K562 (cell line): ENCODE measurements at regions not wholly inside any gene's neighbourhood (a gene's known extent, or its start where the extent isn't known, plus 50 kb on each side); places are given as distances from the start of the nearest gene placed in this dataset.

Experiments
- ATAC-seq: fragments of 200-7000 bp; cut with Tn5 transposase; 3 replicates; pipeline ENCODE4 v1.9.1; 2020; ENCODE audit warnings: moderate library complexity
- BruUV-seq: library from RNA; stranded (reverse); fragments of 400-500 nt; replicated peaks from 2 replicates; lab custom pipeline; 2021; lab: Mats Ljungman, UMichigan
- CTCF ChIA-PET: fragments of 300-600 bp; formaldehyde crosslinking; extraction: SDS; loops from one replicate; lab custom pipeline; 2021; ENCODE audit warnings: low intra/inter-chr PET ratio; lab: Yijun Ruan, JAX
- POLR2A ChIA-PET: fragments of 300-600, 350-650 bp; sonication (Branson Sonifier 250); formaldehyde crosslinking; extraction: SDS; loops from one replicate; lab custom pipeline; 2021; ENCODE audit warnings: antibody characterized with exemption, inconsistent platforms; lab: Yijun Ruan, JAX
- DNase-seq, 4 experiments: peaks; one replicate each; pipeline versions ENCODE4 v3.0.0 to v3.0.0-alpha.2; 2011 to 2018; ENCODE audit warnings: low spot score in 3 of 4, mixed read lengths in 3 of 4; ENCODE audit errors: extremely low read depth in 1 of 4
- FAIRE-seq: peaks from 2 replicates; lab custom pipeline; 2011; peaks lifted over from hg19 to GRCh38; lab: Jason Lieb, UNC
- H2AFZ ChIP-seq: 2 replicates; pipeline ENCODE4 v1.6.0; 2011; ENCODE audit warnings: low read depth, low read length, control low read depth, inconsistent platforms
- H3K27ac ChIP-seq: fragments of 200-600 bp; 3 replicates; pipeline ENCODE4 v1.8.0; 2011; ENCODE audit warnings: low read depth, mild to moderate bottlenecking, control low read depth, inconsistent platforms, low read length, moderate library complexity, mixed read lengths; ENCODE audit errors: extremely low read depth
- H3K27me3 ChIP-seq, 2 experiments: fragments of 300-600 bp in 1 of 2; 2 replicates in 1 of 2; 3 replicates in 1 of 2; pipeline versions ENCODE4 v1.6.0 to v1.8.0; 2011; ENCODE audit warnings: inconsistent platforms in 2 of 2, low read length in 2 of 2, mild to moderate bottlenecking in 1 of 2, mixed read lengths in 1 of 2, moderate library complexity in 1 of 2; ENCODE audit not compliant: control insufficient read depth in 2 of 2, insufficient read depth in 2 of 2
- H3K36me3 ChIP-seq: fragments of 300-600 bp; 3 replicates; pipeline ENCODE4 v1.8.0; 2011; ENCODE audit warnings: mild to moderate bottlenecking, low read length, inconsistent platforms; ENCODE audit not compliant: control insufficient read depth, insufficient read depth
- H3K4me1 ChIP-seq, 2 experiments: fragments of 200-600 bp in 1 of 2; replicated peaks in 1 of 2; 2 replicates in 1 of 2; 3 replicates in 1 of 2; pipeline versions ENCODE4 v1.5.1 to v1.8.0; 2011; ENCODE audit warnings: inconsistent platforms in 2 of 2, low read length in 2 of 2, mild to moderate bottlenecking in 1 of 2, mixed read lengths in 1 of 2, moderate library complexity in 1 of 2; ENCODE audit not compliant: control insufficient read depth in 2 of 2, insufficient read depth in 2 of 2
- H3K4me2 ChIP-seq: 2 replicates; pipeline ENCODE4 v1.6.1; 2011; ENCODE audit warnings: low read length, control low read depth, inconsistent platforms, mixed read lengths; ENCODE audit not compliant: insufficient read depth
- H3K4me3 ChIP-seq: fragments of 200-600 bp; sonication (generic), shearing (Covaris generic); 2 replicates; pipeline ENCODE4 v1.5.1; 2016; ENCODE audit warnings: control low read depth, inconsistent platforms
- H3K79me2 ChIP-seq: fragments of 200-600 bp; 3 replicates; pipeline ENCODE4 v1.8.0; 2011; ENCODE audit warnings: low read length, inconsistent platforms; ENCODE audit not compliant: control insufficient read depth, insufficient read depth
- H3K9ac ChIP-seq, 2 experiments: 2 replicates each; pipeline versions ENCODE4 v1.6.0 to v1.6.1; 2011; ENCODE audit warnings: low read depth in 2 of 2, low read length in 2 of 2, control low read depth in 1 of 2, inconsistent platforms in 1 of 2, mild to moderate bottlenecking in 1 of 2, mixed read lengths in 1 of 2; ENCODE audit not compliant: insufficient read depth in 1 of 2
- H3K9me1 ChIP-seq: one replicate; pipeline ENCODE4 v1.6.0; 2011; ENCODE audit warnings: inconsistent platforms, mild to moderate bottlenecking, low read length, moderate library complexity; ENCODE audit not compliant: control insufficient read depth, insufficient read depth
- H3K9me3 ChIP-seq: replicated peaks from 2 replicates; pipeline ENCODE4 v1.5.1; 2011; ENCODE audit warnings: low read depth, low read length, inconsistent platforms; ENCODE audit not compliant: control insufficient read depth, insufficient read depth
- H4K20me1 ChIP-seq: replicated peaks from 2 replicates; pipeline ENCODE4 v1.6.1; 2011; ENCODE audit warnings: low read length, inconsistent platforms, mixed read lengths; ENCODE audit not compliant: control insufficient read depth, insufficient read depth
- ARNT ChIP-seq, 2 experiments: fragments of 450-650 bp; IDR thresholded peaks; 2 replicates each; pipeline ENCODE4 v1.6.1; 2016; ENCODE audit warnings: mild to moderate bottlenecking in 1 of 2
- HNRNPK ChIP-seq: fragments of 200-400 bp; formaldehyde crosslinking; IDR thresholded peaks from one replicate; pipeline ENCODE4 v1.6.1; 2018; ENCODE audit warnings: mild to moderate bottlenecking, low read depth, low read length; ENCODE audit not compliant: poor library complexity, severe bottlenecking
- NR2C2 ChIP-seq, 2 experiments: fragments of 200-800 bp in 1 of 2; sonication (Bioruptor generic) in 1 of 2; sonication (generic) in 1 of 2; formaldehyde crosslinking in 1 of 2; IDR thresholded peaks; 2 replicates each; pipeline versions ENCODE4 v1.6.1 to v1.8.0; 2016 to 2022; ENCODE audit warnings: mild to moderate bottlenecking in 1 of 2, missing compliant biosample characterization in 1 of 2, missing genetic modification characterization in 1 of 2, missing genetic modification reagents in 1 of 2
- RBM14 ChIP-seq: fragments of 200-400 bp; formaldehyde crosslinking; IDR thresholded peaks from 2 replicates; pipeline ENCODE4 v1.6.1; 2018; ENCODE audit warnings: low read depth, mild to moderate bottlenecking, low read length, moderate library complexity, borderline replicate concordance; ENCODE audit not compliant: insufficient read depth
- RBM34 ChIP-seq: fragments of 200-400 bp; formaldehyde crosslinking; IDR thresholded peaks from 2 replicates; pipeline ENCODE4 v1.6.1; 2018; ENCODE audit warnings: low read length, borderline replicate concordance; ENCODE audit not compliant: insufficient read depth
- REST ChIP-seq, 2 experiments: fragments of 450-650 bp; formaldehyde crosslinking in 1 of 2; IDR thresholded peaks; 2 replicates each; pipeline versions ENCODE4 v1.4.0 to v1.6.1; 2014 to 2020; ENCODE audit warnings: mild to moderate bottlenecking in 2 of 2, borderline replicate concordance in 1 of 2, low read depth in 1 of 2
- WGBS: fragments of 100-300 bp; shearing (Covaris generic); methylation state at CpG from one replicate; pipeline ENCODE4 v1.1.6; 2016; ENCODE audit warnings: low coverage, mixed read lengths; ENCODE audit not compliant: insufficient coverage; ENCODE audit errors: missing lambda C conversion rate; 5-methylcytosine and 5-hydroxymethylcytosine counted together
- in situ Hi-C: fragments of 300-500 bp; cut with MboI; formaldehyde crosslinking; loops from 4 replicates; pipeline ENCODE4 v1.15.0; 2018; ENCODE audit warnings: inconsistent platforms, mixed read lengths
- intact Hi-C: fragments of 100-400 bp; cut with micrococcal nuclease; formaldehyde crosslinking; loops from 2 replicates; pipeline ENCODE4 v1.14.2; 2022

GRCh38 chr15:85926834-85927233 is 132.1 kb upstream of the KLHL25 start (continued):
- no peak for TF ChIP-seq REST (IDR thresholded peaks at IDR 0.05; ENCODE audit: borderline replicate concordance)
- no peak for TF ChIP-seq REST (CRISPR knock-in tag; IDR thresholded peaks at IDR 0.05; ENCODE audit: low read depth)

DNA sequence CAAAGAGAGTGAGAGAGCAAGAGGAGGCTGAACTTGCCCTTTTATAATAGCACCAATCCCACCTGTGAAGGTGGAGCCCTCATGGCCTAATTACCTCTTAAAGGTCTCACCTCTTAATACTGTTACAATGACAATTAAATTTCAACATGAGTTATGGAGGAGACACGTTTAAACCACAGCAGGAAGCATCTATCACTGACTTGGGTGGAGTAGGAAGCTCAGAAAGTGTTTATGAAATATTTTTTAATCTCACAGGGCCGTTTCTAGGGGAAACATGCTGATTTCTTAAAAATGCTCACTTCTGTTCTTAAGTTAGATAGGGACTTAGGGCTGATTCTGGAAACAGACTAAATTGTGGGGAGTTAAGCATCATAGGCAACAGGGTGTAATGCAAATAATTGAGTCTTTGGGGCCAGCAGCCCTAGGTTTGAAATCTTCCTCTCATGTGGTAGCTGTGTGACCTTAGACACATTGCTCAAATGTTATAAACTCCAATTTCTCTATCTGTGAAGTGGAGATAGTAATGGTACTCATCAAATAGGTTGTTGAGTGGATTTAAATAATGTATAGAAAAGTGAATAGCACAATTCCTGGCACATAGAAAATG is 133.3 kb upstream of the KLHL25 start:
- Histone ChIP-seq H3K36me3 (no peaks in the 10 kb centered on the region), H3K4me3 (no peak overlapping the region), H4K20me1 (no peaks in the 10 kb centered on the region), H3K4me2 (no peak overlapping the region), H3K79me2 (no peaks in the 10 kb centered on the region), H3K9me1 (no peaks in the 10 kb centered on the region), H2AFZ (no peak overlapping the region), H3K9me3 (no peaks in the 10 kb centered on the region), H3K27ac (no peak overlapping the region), H3K27me3 (no peaks in the 10 kb centered on the region), H3K9ac (no peak overlapping the region), H3K4me1 (no peaks in the 10 kb centered on the region)
- no peak for DNase-seq
- no peak for ATAC-seq
- no peak for FAIRE-seq
- WGBS: 0% methylated on average over 2 of the region's 2 CpGs
- ChIA-PET POLR2A (no interaction called here), CTCF (no interaction called here)
- no TSS peak for BruUV-seq
- in situ Hi-C loops (no loop called here), intact Hi-C loops (no loop called here)
- TF ChIP-seq NR2C2 (CRISPR knock-in tag; IDR thresholded peaks at IDR 0.05) (no peak), NR2C2 (tag; IDR thresholded peaks at IDR 0.05) (no peak), RBM14 (no peak), RBM34 (no peak), HNRNPK (no peak), ARNT (IDR thresholded peaks at IDR 0.05) (no peak)
